Aorta (tissue), 5 donors: ENCODE measurements at regions not wholly inside any gene's neighbourhood (a gene's known extent, or its start where the extent isn't known, plus 50 kb on each side); places are given as distances from the start of the nearest gene placed in this dataset.

ENCODE experiments used
- ATAC-seq: fragments of 200-7000 bp; cut with Tn5 transposase; one replicate; pipeline ENCODE4 v1.9.1; 2022; ENCODE audit warnings: moderate library complexity; ENCODE audit not compliant: low FRiP score
- DNase-seq, 2 donors: peaks; one replicate each; pipeline ENCODE4 v3.0.0-alpha.2; 2020
- H3K27ac ChIP-seq, 2 donors: one replicate each; pipeline ENCODE4 v1.5.1; 2013; ENCODE audit warnings: low read length in 2 of 2, mild to moderate bottlenecking in 2 of 2, moderate library complexity in 2 of 2, control low read depth in 1 of 2, inconsistent platforms in 1 of 2, low read depth in 1 of 2
- H3K27me3 ChIP-seq, 2 donors: one replicate each; pipeline ENCODE4 v1.6.1; 2013; ENCODE audit warnings: control low read depth in 1 of 2, low read length in 1 of 2, mild to moderate bottlenecking in 1 of 2, moderate library complexity in 1 of 2; ENCODE audit not compliant: insufficient read depth in 2 of 2, control insufficient read depth in 1 of 2
- H3K36me3 ChIP-seq, 2 donors: one replicate each; pipeline ENCODE4 v1.6.1; 2013; ENCODE audit warnings: control low read depth in 1 of 2, low read length in 1 of 2, mild to moderate bottlenecking in 1 of 2; ENCODE audit not compliant: insufficient read depth in 2 of 2, control insufficient read depth in 1 of 2
- H3K4me1 ChIP-seq, 2 donors: one replicate each; pipeline ENCODE4 v1.6.1; 2013; ENCODE audit warnings: low read length in 2 of 2, control low read depth in 1 of 2, mild to moderate bottlenecking in 1 of 2, moderate library complexity in 1 of 2; ENCODE audit not compliant: insufficient read depth in 2 of 2, control insufficient read depth in 1 of 2
- H3K4me3 ChIP-seq, 2 donors: one replicate each; pipeline ENCODE4 v1.5.1; 2013; ENCODE audit warnings: low read length in 2 of 2, control low read depth in 1 of 2, mild to moderate bottlenecking in 1 of 2
- H3K9me3 ChIP-seq: one replicate; pipeline ENCODE4 v1.6.1; 2013; ENCODE audit warnings: mild to moderate bottlenecking, low read length; ENCODE audit not compliant: control insufficient read depth
- WGBS, 2 donors: extraction: QIAGEN DNeasy Blood & Tissue Kit; methylation state at CpG; one replicate each; pipeline ENCODE4 v1.1.7; 2013; 5-methylcytosine and 5-hydroxymethylcytosine counted together
- intact Hi-C, 2 donors: fragments of 100-400 bp; cut with DNase I; formaldehyde crosslinking; loops; one replicate each; pipeline versions ENCODE4 v1.14.2 to v1.15.0; 2022
- donor health status: healthy with polysubstance abuse.
- donor health status: Bipolar disorder and iron deficiency.
- donor health status: DM: no; HTN: no; CAD: no.
- donor health status: DM: no; HTN: no; CAD: no.
- donor health status: DM: yes; HTN: yes; CAD: no.

- ATAC-seq (no peak), DNase-seq (no peak)
- intact Hi-C loops, result no loop called here
- 79 to 85% methylated on average over 5 of the region's 5 CpGs for WGBS, 2 donors
- peaks cover 2% of the 10 kb centered on the region for H3K9me3 ChIP-seq
- no peaks in the 10 kb centered on the region for H3K4me1 ChIP-seq
- no peaks in the 10 kb centered on the region for H3K27me3 ChIP-seq
- H3K36me3 ChIP-seq, result no peaks in the 10 kb centered on the region
- H3K4me3 ChIP-seq, result no peak overlapping the region
- H3K27ac ChIP-seq, result no peak overlapping the region
Observed at GRCh38 chr12:4091016-4091743, 182.4 kb upstream of the CCND2 start.

GRCh38 chr12:4089956-4090355, 183.6 kb upstream of the CCND2 start:
- DNase-seq, result no peak
- no peaks in the 10 kb centered on the region for H3K4me1 ChIP-seq
- no peaks in the 10 kb centered on the region for H3K27me3 ChIP-seq
- ATAC-seq, result no peak
- intact Hi-C loops, result no loop called here
- H3K27ac ChIP-seq, result no peak overlapping the region
- no peak overlapping the region for H3K4me3 ChIP-seq
- peaks cover 2% of the 10 kb centered on the region for H3K9me3 ChIP-seq
- WGBS, 2 donors, result 84 to 89% methylated on average over 3 of the region's 3 CpGs
- H3K36me3 ChIP-seq, result no peaks in the 10 kb centered on the region

DNA sequence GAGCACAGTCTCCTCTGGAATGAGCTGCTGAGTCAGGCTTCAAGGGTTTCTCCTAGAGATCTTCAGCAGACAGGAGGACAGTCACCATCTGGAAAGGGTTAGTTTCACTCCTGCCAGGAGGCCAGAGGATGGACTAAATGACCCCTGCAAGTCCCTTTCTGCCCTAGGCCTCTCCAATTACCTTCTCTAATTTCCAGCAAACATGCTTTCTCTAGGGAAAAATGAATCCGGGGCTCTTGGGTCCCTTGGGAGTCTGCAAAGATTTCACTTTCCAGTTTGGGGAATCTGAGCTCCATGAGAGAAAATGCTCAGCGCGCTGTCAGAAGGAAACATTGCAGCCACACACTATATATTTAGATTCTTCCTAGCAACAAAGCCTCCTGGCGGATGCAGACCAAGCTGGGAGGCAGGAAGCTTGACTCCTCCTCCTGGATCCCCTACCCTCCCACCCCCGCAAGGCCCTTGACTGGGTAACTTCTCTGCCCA, 184.4 kb upstream of the CCND2 start:
- peaks cover 2% of the 10 kb centered on the region for H3K9me3 ChIP-seq
- ATAC-seq, result no peak
- 35 to 36% methylated on average over 5 of the region's 5 CpGs for WGBS, 2 donors
- no peaks in the 10 kb centered on the region for H3K4me1 ChIP-seq
- H3K4me3 ChIP-seq, result no peak overlapping the region
- no peaks in the 10 kb centered on the region for H3K27me3 ChIP-seq
- DNase-seq, result no peak
- intact Hi-C loops, result no loop called here
- H3K27ac ChIP-seq, result no peak overlapping the region
- no peaks in the 10 kb centered on the region for H3K36me3 ChIP-seq

- no peak for DNase-seq
- 95% methylated on average over 9 of the region's 9 CpGs for WGBS, 2 donors
- Histone ChIP-seq H3K9me3 (peaks cover 2% of the 10 kb centered on the region), H3K4me1 (no peaks in the 10 kb centered on the region), H3K27ac (no peak overlapping the region), H3K36me3 (no peaks in the 10 kb centered on the region), H3K4me3 (no peak overlapping the region), H3K27me3 (no peaks in the 10 kb centered on the region)
- no peak for ATAC-seq
- intact Hi-C loops, result no loop called here
Observed at GRCh38 chr12:4088451-4088850, 185.1 kb upstream of the CCND2 start.

GRCh38 chr12:4086481-4086880, 187.1 kb upstream of the CCND2 start:
- intact Hi-C loops, result no loop called here
- DNase-seq (no peak), ATAC-seq (no peak)
- WGBS, 2 donors, result 53 to 56% methylated on average over 1 of the region's 1 CpG
- no peak overlapping the region for H3K27ac ChIP-seq
- no peaks in the 10 kb centered on the region for H3K36me3 ChIP-seq
- peaks cover 2% of the 10 kb centered on the region for H3K9me3 ChIP-seq
- H3K27me3 ChIP-seq, result no peaks in the 10 kb centered on the region
- no peak overlapping the region for H3K4me3 ChIP-seq
- H3K4me1 ChIP-seq, result no peaks in the 10 kb centered on the region

DNA sequence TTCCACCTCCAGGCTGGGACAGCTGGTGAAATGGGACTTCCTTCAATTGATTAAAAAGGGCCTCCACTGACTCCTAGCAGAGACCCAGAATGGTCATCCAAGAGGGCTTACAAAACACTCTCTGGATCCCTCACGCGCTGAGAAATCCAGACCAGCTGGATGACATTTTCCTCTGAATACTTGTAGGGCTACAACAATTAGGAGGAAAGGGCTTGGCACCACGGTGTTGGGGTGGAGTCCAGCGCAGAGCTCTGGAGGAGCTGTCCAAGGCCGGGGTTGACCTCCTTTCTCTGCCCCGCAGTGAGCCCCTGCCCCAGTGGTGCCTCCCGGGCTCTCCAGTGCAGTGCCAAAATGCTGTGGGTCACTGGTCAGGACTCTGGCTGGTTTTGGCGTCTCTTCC, 189.0 kb upstream of the CCND2 start:
- Histone ChIP-seq H3K27me3 (no peaks in the 10 kb centered on the region), H3K27ac (no peak overlapping the region), H3K4me1 (no peaks in the 10 kb centered on the region), H3K4me3 (no peak overlapping the region), H3K36me3 (no peaks in the 10 kb centered on the region), H3K9me3 (no peaks in the 10 kb centered on the region)
- ATAC-seq (peak; percentile 33), DNase-seq (no peak)
- intact Hi-C loops, result no loop called here
- WGBS, 2 donors, result 20 to 34% methylated on average over 8 of the region's 8 CpGs

- no peak overlapping the region for H3K4me3 ChIP-seq
- ATAC-seq (no peak), DNase-seq (no peak)
- 10 to 17% methylated on average over 13 of the region's 13 CpGs for WGBS, 2 donors
- intact Hi-C loops, result no loop called here
- no peaks in the 10 kb centered on the region for H3K4me1 ChIP-seq
- H3K27ac ChIP-seq, result no peak overlapping the region
- H3K36me3 ChIP-seq, result no peaks in the 10 kb centered on the region
- H3K9me3 ChIP-seq, result no peaks in the 10 kb centered on the region
- no peaks in the 10 kb centered on the region for H3K27me3 ChIP-seq
Observed at GRCh38 chr12:4082809-4083403, 190.7 kb upstream of the CCND2 start.

DNA sequence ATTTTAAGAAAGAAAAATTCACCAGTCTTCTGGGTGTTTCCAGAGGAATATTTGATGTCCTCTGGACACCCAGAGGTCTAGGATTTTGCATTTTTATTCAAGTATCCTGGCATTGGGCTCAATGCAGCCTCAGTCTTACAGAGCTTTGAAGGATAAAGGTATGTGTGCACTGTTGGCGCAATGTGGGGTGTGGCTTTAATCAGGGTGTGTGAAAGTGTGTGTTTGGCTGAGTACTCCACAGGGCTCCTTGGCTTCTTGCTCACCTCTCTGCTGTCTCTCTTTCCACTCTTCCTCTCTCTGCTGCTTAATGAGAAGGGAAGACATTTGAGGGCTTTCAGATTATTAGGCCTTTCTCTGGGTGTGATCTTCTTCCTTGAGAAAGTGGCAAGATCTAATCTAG, 193.3 kb upstream of the CCND2 start:
- Histone ChIP-seq H3K36me3 (no peaks in the 10 kb centered on the region), H3K27ac (no peak overlapping the region), H3K9me3 (no peaks in the 10 kb centered on the region), H3K27me3 (no peaks in the 10 kb centered on the region), H3K4me1 (no peaks in the 10 kb centered on the region), H3K4me3 (peak overlapping the region in 1 of 2 donors; percentile 3)
- intact Hi-C loops, result no loop called here
- no peak for DNase-seq
- ATAC-seq, result no peak
- 85 to 97% methylated on average over 1 of the region's 1 CpG for WGBS, 2 donors

GRCh38 chr12:4074129-4074528, 199.4 kb upstream of the CCND2 start:
- Histone ChIP-seq H3K4me3 (no peak overlapping the region), H3K9me3 (no peaks in the 10 kb centered on the region), H3K27ac (no peak overlapping the region), H3K4me1 (no peaks in the 10 kb centered on the region), H3K36me3 (no peaks in the 10 kb centered on the region), H3K27me3 (no peaks in the 10 kb centered on the region)
- ATAC-seq, result no peak
- no peak for DNase-seq
- 62 to 72% methylated on average over 4 of the region's 4 CpGs for WGBS, 2 donors
- intact Hi-C loops, result no loop called here
